Transverse colon (tissue), 4 donors: ENCODE measurements at regions not wholly inside any gene's neighbourhood (a gene's known extent, or its start where the extent isn't known, plus 50 kb on each side); places are given as distances from the start of the nearest gene placed in this dataset.

ENCODE experiments used
- DNase-seq: peaks from one replicate; pipeline ENCODE4 v3.0.0-alpha.2; 2019
- H3K27ac ChIP-seq, 4 donors: fragments of 200-600 bp; sonication (generic); 2 replicates each; pipeline ENCODE4 v1.5.1; 2016 to 2018; ENCODE audit warnings: inconsistent platforms in 4 of 4
- H3K27me3 ChIP-seq: fragments of 200-600 bp; sonication (generic); 2 replicates; pipeline ENCODE4 v1.5.1; 2017; ENCODE audit warnings: inconsistent platforms
- H3K36me3 ChIP-seq, 4 donors: fragments of 200-600 bp; sonication (generic); 2 replicates each; pipeline ENCODE4 v1.5.1; 2017 to 2019; ENCODE audit warnings: inconsistent platforms in 4 of 4
- H3K4me1 ChIP-seq, 4 donors: fragments of 200-600 bp; sonication (generic); 2 replicates each; pipeline ENCODE4 v1.5.1; 2017 to 2020; ENCODE audit warnings: inconsistent platforms in 4 of 4
- H3K4me3 ChIP-seq, 4 donors: fragments of 200-600 bp; sonication (generic); 1 replicate in 1 of 4; 2 replicates in 3 of 4; pipeline versions ENCODE4 v1.5.1 to v1.6.1; 2017 to 2019; ENCODE audit warnings: inconsistent platforms in 4 of 4
- H3K9me3 ChIP-seq, 2 donors: fragments of 200-600 bp; sonication (generic); 2 replicates each; pipeline ENCODE4 v1.5.1; 2017 to 2019; ENCODE audit warnings: inconsistent platforms in 2 of 2
- EP300 ChIP-seq: sonication (generic); formaldehyde crosslinking; IDR thresholded peaks from one replicate; pipeline ENCODE4 v1.6.1; 2017; ENCODE audit warnings: antibody characterized with exemption, low read depth
- POLR2A ChIP-seq: fragments of 450-650 bp; IDR thresholded peaks from one replicate; pipeline ENCODE4 v1.6.1; 2016; ENCODE audit warnings: antibody characterized with exemption, mild to moderate bottlenecking, moderate library complexity
- POLR2AphosphoS5 ChIP-seq, 3 donors: sonication (generic); formaldehyde crosslinking; IDR thresholded peaks; one replicate each; pipeline ENCODE4 v1.6.1; 2016; ENCODE audit warnings: antibody characterized with exemption in 3 of 3
- WGBS, 2 donors: methylation state at CpG; one replicate each; pipeline ENCODE4 v1.1.5; 2018; ENCODE audit warnings: low coverage in 1 of 2; 5-methylcytosine and 5-hydroxymethylcytosine counted together
- in situ Hi-C, 4 donors: fragments of 200-750 bp; cut with MboI; loops; one replicate each; pipeline versions ENCODE4 v1.15.0 to v1.15.1; 2017; ENCODE audit warnings: low sequenced_read_pairs in 3 of 4, low pct_ligation_motif_present in 1 of 4, low pct_unique_long_range_greater_than_20kb in 1 of 4
- intact Hi-C: fragments of 100-400 bp; cut with DNase I; formaldehyde crosslinking; loops from one replicate; pipeline ENCODE4 v1.15.1; 2023; ENCODE audit warnings: low total_unique reads
- TF ChIP-seq, protein P1 (sequence below), 5 experiments: fragments of 200-600 bp in 3 of 5; fragments of 450-650 bp in 2 of 5; sonication (generic) in 3 of 5; IDR thresholded peaks; 1 replicate in 2 of 5; 2 replicates in 3 of 5; pipeline ENCODE4 v1.5.1; 2016 to 2017; ENCODE audit warnings: antibody characterized with exemption in 5 of 5, inconsistent platforms in 3 of 5, mild to moderate bottlenecking in 2 of 5, moderate library complexity in 1 of 5

DNA sequence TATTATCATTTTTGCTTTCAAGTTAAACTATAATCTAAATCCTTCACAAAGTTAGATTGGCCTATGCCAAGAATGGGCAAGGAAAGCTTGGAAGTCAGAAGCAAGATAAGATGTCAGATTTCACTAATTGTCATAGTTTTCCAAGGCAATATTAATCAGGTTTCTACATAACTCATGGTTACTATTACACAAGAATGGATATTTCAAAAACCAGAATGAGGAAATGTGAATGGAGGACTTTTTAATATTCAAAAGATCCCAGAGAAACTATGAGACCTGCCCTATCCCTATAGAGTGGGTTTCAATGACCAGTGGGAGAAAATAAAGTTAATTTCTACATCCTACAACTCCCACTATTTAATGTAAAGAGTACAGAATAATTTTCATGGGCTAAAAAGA, 203.2 kb downstream of the CASP12 start:
- no peaks in the 10 kb centered on the region for H3K27me3 ChIP-seq
- intact Hi-C loops: no loop called here
- H3K9me3 ChIP-seq: no peaks in the 10 kb centered on the region
- H3K4me1 ChIP-seq: no peaks in the 10 kb centered on the region
- DNase-seq: no peak
- TF ChIP-seq POLR2AphosphoS5 (IDR thresholded peaks at IDR 0.05) (no peak), EP300 (no peak), POLR2A (no peak)
- TF ChIP-seq, protein P1, sequence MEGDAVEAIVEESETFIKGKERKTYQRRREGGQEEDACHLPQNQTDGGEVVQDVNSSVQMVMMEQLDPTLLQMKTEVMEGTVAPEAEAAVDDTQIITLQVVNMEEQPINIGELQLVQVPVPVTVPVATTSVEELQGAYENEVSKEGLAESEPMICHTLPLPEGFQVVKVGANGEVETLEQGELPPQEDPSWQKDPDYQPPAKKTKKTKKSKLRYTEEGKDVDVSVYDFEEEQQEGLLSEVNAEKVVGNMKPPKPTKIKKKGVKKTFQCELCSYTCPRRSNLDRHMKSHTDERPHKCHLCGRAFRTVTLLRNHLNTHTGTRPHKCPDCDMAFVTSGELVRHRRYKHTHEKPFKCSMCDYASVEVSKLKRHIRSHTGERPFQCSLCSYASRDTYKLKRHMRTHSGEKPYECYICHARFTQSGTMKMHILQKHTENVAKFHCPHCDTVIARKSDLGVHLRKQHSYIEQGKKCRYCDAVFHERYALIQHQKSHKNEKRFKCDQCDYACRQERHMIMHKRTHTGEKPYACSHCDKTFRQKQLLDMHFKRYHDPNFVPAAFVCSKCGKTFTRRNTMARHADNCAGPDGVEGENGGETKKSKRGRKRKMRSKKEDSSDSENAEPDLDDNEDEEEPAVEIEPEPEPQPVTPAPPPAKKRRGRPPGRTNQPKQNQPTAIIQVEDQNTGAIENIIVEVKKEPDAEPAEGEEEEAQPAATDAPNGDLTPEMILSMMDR (IDR thresholded peaks at IDR 0.05): no peak
- no peak overlapping the region for H3K4me3 ChIP-seq
- H3K36me3 ChIP-seq: no peaks in the 10 kb centered on the region
- in situ Hi-C loops: loop anchor here in 1 of 4 donors (5.0 kb wide), 1 partner anchor 52 kb away; no protein-coding TSS in a partner anchor
- H3K27ac ChIP-seq: no peak overlapping the region

DNA sequence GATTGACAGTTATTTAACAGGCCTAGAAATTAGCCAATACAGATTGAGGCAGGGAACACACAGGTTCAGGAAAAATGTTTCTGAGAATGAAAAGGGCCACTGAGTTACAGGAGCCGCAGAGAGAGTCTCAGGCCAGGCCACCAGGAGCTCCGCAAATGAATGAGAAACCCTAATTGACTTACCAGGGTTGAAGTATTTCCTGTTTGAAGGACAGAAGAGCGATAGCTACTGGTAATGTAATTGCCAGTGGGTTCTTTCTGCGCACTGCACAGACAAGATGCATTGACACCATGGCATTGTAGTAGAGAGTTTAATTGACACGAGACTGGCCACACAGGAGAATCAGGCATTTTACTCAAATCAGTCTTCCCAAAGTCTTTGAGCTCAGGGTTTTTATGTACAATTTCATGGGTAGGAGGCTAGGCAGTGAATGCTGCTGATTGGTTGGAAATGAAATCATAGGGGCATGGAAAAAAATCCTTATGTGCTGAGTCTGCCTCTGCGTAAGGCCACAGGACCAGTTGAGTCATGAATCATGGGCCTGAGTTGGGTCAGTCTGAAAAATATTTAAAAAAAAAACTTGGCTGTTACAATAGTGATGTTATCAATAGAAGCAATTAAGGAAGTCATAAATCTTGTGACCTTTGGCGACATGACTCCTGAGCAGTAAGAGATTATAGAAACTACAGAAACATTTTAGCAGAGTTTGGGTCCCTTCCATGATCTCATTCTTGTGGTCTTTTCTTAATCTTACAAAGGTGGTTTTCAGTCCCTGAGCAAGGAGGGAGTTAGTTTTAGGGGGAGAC, 203.8 kb downstream of the CASP12 start:
- DNase-seq: no peak
- no peak overlapping the region for H3K27ac ChIP-seq
- WGBS, 2 donors: 52 to 82% methylated on average over 2 to 7 of the region's 7 CpGs
- no peaks in the 10 kb centered on the region for H3K9me3 ChIP-seq
- no peaks in the 10 kb centered on the region for H3K36me3 ChIP-seq
- TF ChIP-seq POLR2AphosphoS5 (IDR thresholded peaks at IDR 0.05): no peak
- TF ChIP-seq EP300: no peak
- TF ChIP-seq, protein P1 (IDR thresholded peaks at IDR 0.05): no peak
- no peak for TF ChIP-seq POLR2A
- no peaks in the 10 kb centered on the region for H3K27me3 ChIP-seq
- H3K4me1 ChIP-seq: no peaks in the 10 kb centered on the region
- in situ Hi-C loops: loop anchor here in 1 of 4 donors (5.0 kb wide), 1 partner anchor 53 kb away; no protein-coding TSS in a partner anchor
- no peak overlapping the region for H3K4me3 ChIP-seq
- intact Hi-C loops: no loop called here

DNA sequence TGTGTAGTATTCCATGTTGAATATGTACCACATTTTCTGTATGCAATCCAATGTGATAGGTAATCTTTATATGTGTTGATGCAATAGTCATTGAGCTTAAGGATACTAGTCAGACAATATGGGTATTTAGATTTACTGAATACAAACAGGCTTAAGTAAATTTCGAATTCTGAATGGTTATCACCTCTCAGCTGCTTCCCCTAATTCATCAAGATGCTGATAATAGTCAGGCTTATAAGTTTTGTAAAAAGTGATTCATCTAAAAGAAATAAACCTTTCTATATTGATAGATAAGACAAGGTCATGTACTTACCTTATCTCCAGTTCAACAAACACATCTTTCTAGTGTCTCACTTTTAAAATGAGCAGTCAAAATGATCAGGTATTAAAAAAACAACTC, 205.5 kb downstream of the CASP12 start:
- no peak overlapping the region for H3K27ac ChIP-seq
- H3K4me1 ChIP-seq: no peaks in the 10 kb centered on the region
- DNase-seq: no peak
- intact Hi-C loops: no loop called here
- 56 to 75% methylated on average over 1 of the region's 1 CpG for WGBS, 2 donors
- in situ Hi-C loops: no loop called here
- TF ChIP-seq POLR2A: no peak
- no peak for TF ChIP-seq POLR2AphosphoS5 (IDR thresholded peaks at IDR 0.05)
- TF ChIP-seq EP300: no peak
- TF ChIP-seq, protein P1 (IDR thresholded peaks at IDR 0.05): no peak
- no peak overlapping the region for H3K4me3 ChIP-seq
- H3K27me3 ChIP-seq: no peaks in the 10 kb centered on the region
- H3K9me3 ChIP-seq: no peaks in the 10 kb centered on the region
- no peaks in the 10 kb centered on the region for H3K36me3 ChIP-seq

DNA sequence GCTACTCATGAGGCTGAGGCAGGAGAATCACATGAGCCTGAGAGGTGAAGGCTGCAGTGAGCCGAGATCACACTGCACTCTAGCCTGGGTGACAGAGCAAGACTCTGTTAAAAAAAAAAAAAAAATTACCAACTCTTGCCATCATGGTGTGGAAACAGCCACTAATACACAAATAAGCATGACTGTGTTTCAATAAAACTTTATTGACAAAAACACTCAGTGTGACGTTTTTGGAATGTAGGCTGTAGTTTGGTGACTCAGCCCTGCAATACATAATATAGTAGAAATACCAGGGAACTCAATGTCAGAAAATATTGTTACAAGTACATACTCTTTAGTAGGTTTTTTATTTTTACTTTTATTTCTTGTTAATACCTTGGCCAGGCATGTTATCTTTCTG, 207.1 kb downstream of the CASP12 start:
- H3K9me3 ChIP-seq: no peaks in the 10 kb centered on the region
- no peak overlapping the region for H3K27ac ChIP-seq
- no peaks in the 10 kb centered on the region for H3K36me3 ChIP-seq
- in situ Hi-C loops (no loop called here), intact Hi-C loops (no loop called here)
- no peak for DNase-seq
- no peaks in the 10 kb centered on the region for H3K27me3 ChIP-seq
- no peaks in the 10 kb centered on the region for H3K4me1 ChIP-seq
- no peak overlapping the region for H3K4me3 ChIP-seq
- WGBS, 2 donors: 81 to 85% methylated on average over 2 of the region's 2 CpGs
- no peak for TF ChIP-seq POLR2AphosphoS5 (IDR thresholded peaks at IDR 0.05)
- TF ChIP-seq EP300: no peak
- TF ChIP-seq, protein P1 (IDR thresholded peaks at IDR 0.05): no peak
- no peak for TF ChIP-seq POLR2A
